ENCODE measurements at regions not wholly inside any gene's neighbourhood (a gene's known extent, or its start where the extent isn't known, plus 50 kb on each side); places are given as distances from the start of the nearest gene placed in this dataset.

DNA sequence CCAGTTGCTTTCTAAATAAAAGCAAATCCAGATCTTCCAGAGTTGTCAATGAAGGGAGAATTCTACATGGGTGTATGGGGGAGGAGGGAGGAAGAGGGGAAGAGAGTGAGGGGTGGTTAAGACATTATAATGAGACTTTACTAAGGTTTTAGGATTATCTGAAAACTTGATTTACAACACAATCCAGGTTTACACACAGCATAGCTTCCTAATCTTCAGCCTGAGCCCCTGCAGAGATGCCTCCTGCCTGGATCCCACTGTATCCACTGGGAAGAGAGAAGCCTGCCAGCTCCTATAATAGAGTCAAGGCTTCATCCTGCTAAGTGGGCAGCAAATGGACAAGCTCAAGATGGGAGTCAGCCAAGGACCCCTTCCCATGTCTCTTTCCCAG, 85.6 kb upstream of the KIT start:
- DNase-seq (ENCODE audit: low read depth in 1 of 2, low spot score in 1 of 2) (no peak), FAIRE-seq (no peak), ATAC-seq (no peak)
- no peak for TF ChIP-seq ZC3H11A (IDR thresholded peaks at IDR 0.05)
- TF ChIP-seq CBX8 (IDR thresholded peaks at IDR 0.05) = no peak
- no peak for TF ChIP-seq CHD2 (IDR thresholded peaks at IDR 0.05; ENCODE audit: low read length, partially characterized antibody)
- TF ChIP-seq BHLHE40 (IDR thresholded peaks at IDR 0.05; ENCODE audit: low read depth, low read length) = no peak
- no peak for TF ChIP-seq JUNB (IDR thresholded peaks at IDR 0.05)
- TF ChIP-seq, protein P1, sequence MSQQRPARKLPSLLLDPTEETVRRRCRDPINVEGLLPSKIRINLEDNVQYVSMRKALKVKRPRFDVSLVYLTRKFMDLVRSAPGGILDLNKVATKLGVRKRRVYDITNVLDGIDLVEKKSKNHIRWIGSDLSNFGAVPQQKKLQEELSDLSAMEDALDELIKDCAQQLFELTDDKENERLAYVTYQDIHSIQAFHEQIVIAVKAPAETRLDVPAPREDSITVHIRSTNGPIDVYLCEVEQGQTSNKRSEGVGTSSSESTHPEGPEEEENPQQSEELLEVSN (IDR thresholded peaks at IDR 0.05; ENCODE audit: borderline replicate concordance, low read depth) = no peak
- no peak for TF ChIP-seq CHD4 (IDR thresholded peaks at IDR 0.05; ENCODE audit: borderline replicate concordance)
- TF ChIP-seq, protein P2, sequence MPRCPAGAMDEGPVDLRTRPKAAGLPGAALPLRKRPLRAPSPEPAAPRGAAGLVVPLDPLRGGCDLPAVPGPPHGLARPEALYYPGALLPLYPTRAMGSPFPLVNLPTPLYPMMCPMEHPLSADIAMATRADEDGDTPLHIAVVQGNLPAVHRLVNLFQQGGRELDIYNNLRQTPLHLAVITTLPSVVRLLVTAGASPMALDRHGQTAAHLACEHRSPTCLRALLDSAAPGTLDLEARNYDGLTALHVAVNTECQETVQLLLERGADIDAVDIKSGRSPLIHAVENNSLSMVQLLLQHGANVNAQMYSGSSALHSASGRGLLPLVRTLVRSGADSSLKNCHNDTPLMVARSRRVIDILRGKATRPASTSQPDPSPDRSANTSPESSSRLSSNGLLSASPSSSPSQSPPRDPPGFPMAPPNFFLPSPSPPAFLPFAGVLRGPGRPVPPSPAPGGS (IDR thresholded peaks at IDR 0.05) = no peak
- TF ChIP-seq HOXB13 (CRISPR knock-in tag; IDR thresholded peaks at IDR 0.05; ENCODE audit: low read depth) = no peak
- TF ChIP-seq MAFK (IDR thresholded peaks at IDR 0.05; ENCODE audit: partially characterized antibody) = no peak
- TF ChIP-seq HDAC2 (IDR thresholded peaks at IDR 0.05) = no peak
- no peak for TF ChIP-seq HOXB5 (CRISPR knock-in tag; IDR thresholded peaks at IDR 0.05)
- TF ChIP-seq RARB (CRISPR knock-in tag; IDR thresholded peaks at IDR 0.05) = no peak
- no peak for TF ChIP-seq HEYL (CRISPR knock-in tag; IDR thresholded peaks at IDR 0.05)
- no peak for TF ChIP-seq PHF8 (IDR thresholded peaks at IDR 0.05; ENCODE audit: borderline replicate concordance, low read depth)
- no peak for TF ChIP-seq CTCF (IDR thresholded peaks at IDR 0.05)
- no peak overlapping the region for H3K4me3 ChIP-seq
- no peaks in the 10 kb centered on the region for H3K4me1 ChIP-seq
- CTCF ChIA-PET = no interaction called here
- POLR2A ChIA-PET = no interaction called here
- H3K9me3 ChIP-seq = no peaks in the 10 kb centered on the region
- H3K27ac ChIP-seq = no peak overlapping the region
- no peak overlapping the region for H3K4me2 ChIP-seq

GRCh38 chr4:54574500-54574899, 83.3 kb upstream of the KIT start:
- ChIA-PET CTCF (no interaction called here), POLR2A (no interaction called here)
- DNase-seq (ENCODE audit: low read depth in 1 of 2, low spot score in 1 of 2) = no peak
- no peak for FAIRE-seq
- 7% methylated on average over 1 of the region's 1 CpG for WGBS (ENCODE audit: missing lambda C conversion rate)
- no peaks in the 10 kb centered on the region for H3K4me1 ChIP-seq
- ATAC-seq = no peak
- no peaks in the 10 kb centered on the region for H3K9me3 ChIP-seq
- no peak overlapping the region for H3K4me2 ChIP-seq
- no peak overlapping the region for H3K27ac ChIP-seq
- H3K4me3 ChIP-seq = no peak overlapping the region
- TF ChIP-seq GATA3 (IDR thresholded peaks at IDR 0.05; ENCODE audit: borderline replicate concordance) (no peak), FOXS1 (CRISPR knock-in tag; IDR thresholded peaks at IDR 0.05) (no peak), MAZ (IDR thresholded peaks at IDR 0.05; ENCODE audit: borderline replicate concordance, low read depth, low read length) (no peak), TP53 (CRISPR knock-in tag; IDR thresholded peaks at IDR 0.05) (no peak), HMGXB4 (CRISPR knock-in tag; IDR thresholded peaks at IDR 0.05; ENCODE audit: borderline replicate concordance) (no peak), ZFP36 (IDR thresholded peaks at IDR 0.05; ENCODE audit: borderline replicate concordance, partially characterized antibody) (no peak), NFE2L2 (conservative IDR thresholded peaks at IDR 0.05; ENCODE audit: low read length) (no peak), CHD2 (IDR thresholded peaks at IDR 0.05; ENCODE audit: low read length, partially characterized antibody) (no peak), PHF8 (IDR thresholded peaks at IDR 0.05; ENCODE audit: borderline replicate concordance, low read depth) (no peak), SREBF2 (IDR thresholded peaks at IDR 0.05) (no peak), ELK1 (IDR thresholded peaks at IDR 0.05; ENCODE audit: low read depth, low read length) (no peak), JUN (IDR thresholded peaks at IDR 0.05) (no peak), KDM1A (IDR thresholded peaks at IDR 0.05; ENCODE audit: low read depth) (no peak)
- TF ChIP-seq, protein P3, sequence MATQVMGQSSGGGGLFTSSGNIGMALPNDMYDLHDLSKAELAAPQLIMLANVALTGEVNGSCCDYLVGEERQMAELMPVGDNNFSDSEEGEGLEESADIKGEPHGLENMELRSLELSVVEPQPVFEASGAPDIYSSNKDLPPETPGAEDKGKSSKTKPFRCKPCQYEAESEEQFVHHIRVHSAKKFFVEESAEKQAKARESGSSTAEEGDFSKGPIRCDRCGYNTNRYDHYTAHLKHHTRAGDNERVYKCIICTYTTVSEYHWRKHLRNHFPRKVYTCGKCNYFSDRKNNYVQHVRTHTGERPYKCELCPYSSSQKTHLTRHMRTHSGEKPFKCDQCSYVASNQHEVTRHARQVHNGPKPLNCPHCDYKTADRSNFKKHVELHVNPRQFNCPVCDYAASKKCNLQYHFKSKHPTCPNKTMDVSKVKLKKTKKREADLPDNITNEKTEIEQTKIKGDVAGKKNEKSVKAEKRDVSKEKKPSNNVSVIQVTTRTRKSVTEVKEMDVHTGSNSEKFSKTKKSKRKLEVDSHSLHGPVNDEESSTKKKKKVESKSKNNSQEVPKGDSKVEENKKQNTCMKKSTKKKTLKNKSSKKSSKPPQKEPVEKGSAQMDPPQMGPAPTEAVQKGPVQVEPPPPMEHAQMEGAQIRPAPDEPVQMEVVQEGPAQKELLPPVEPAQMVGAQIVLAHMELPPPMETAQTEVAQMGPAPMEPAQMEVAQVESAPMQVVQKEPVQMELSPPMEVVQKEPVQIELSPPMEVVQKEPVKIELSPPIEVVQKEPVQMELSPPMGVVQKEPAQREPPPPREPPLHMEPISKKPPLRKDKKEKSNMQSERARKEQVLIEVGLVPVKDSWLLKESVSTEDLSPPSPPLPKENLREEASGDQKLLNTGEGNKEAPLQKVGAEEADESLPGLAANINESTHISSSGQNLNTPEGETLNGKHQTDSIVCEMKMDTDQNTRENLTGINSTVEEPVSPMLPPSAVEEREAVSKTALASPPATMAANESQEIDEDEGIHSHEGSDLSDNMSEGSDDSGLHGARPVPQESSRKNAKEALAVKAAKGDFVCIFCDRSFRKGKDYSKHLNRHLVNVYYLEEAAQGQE (IDR thresholded peaks at IDR 0.05) = no peak
- TF ChIP-seq, protein P4, sequence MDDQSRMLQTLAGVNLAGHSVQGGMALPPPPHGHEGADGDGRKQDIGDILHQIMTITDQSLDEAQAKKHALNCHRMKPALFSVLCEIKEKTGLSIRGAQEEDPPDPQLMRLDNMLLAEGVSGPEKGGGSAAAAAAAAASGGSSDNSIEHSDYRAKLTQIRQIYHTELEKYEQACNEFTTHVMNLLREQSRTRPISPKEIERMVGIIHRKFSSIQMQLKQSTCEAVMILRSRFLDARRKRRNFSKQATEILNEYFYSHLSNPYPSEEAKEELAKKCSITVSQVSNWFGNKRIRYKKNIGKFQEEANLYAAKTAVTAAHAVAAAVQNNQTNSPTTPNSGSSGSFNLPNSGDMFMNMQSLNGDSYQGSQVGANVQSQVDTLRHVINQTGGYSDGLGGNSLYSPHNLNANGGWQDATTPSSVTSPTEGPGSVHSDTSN (IDR thresholded peaks at IDR 0.05) = no peak

Data from A549 (cell line).